ENCODE measurements at regions not wholly inside any gene's neighbourhood (a gene's known extent, or its start where the extent isn't known, plus 50 kb on each side); places are given as distances from the start of the nearest gene placed in this dataset.

DNA sequence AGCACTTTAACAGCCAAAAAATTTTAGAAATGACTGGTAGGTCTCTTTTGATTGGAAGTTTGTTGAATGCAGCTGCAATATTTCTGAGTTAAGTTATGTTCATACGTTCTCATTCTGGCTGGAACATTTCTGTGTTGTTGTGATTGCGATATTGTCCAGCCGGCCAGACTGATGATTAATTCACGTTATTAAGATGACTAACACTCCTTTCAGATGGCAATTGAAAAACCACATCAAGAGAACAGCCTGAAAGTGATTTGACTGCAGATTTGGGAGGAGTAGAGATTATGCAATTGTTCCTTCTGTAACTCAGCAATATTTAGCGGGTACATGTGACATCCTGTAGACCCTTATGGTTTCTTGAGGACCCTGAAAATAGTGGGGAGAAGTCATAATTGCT lies 133.7 kb downstream of the FBXO15 start:
- TF ChIP-seq, protein P1, sequence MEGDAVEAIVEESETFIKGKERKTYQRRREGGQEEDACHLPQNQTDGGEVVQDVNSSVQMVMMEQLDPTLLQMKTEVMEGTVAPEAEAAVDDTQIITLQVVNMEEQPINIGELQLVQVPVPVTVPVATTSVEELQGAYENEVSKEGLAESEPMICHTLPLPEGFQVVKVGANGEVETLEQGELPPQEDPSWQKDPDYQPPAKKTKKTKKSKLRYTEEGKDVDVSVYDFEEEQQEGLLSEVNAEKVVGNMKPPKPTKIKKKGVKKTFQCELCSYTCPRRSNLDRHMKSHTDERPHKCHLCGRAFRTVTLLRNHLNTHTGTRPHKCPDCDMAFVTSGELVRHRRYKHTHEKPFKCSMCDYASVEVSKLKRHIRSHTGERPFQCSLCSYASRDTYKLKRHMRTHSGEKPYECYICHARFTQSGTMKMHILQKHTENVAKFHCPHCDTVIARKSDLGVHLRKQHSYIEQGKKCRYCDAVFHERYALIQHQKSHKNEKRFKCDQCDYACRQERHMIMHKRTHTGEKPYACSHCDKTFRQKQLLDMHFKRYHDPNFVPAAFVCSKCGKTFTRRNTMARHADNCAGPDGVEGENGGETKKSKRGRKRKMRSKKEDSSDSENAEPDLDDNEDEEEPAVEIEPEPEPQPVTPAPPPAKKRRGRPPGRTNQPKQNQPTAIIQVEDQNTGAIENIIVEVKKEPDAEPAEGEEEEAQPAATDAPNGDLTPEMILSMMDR (conservative IDR thresholded peaks at IDR 0.05 in 1 of 2, IDR thresholded peaks at IDR 0.05 in 1 of 2; ENCODE audit: low read depth in 1 of 2, low read length in 2 of 2) = no peak
- no peak for TF ChIP-seq EZH2 (IDR thresholded peaks at IDR 0.05; ENCODE audit: low read length, missing control alignments)

Measured in fibroblast of lung (primary cell).